DND-41 (cell line): ENCODE measurements at regions not wholly inside any gene's neighbourhood (a gene's known extent, or its start where the extent isn't known, plus 50 kb on each side); places are given as distances from the start of the nearest gene placed in this dataset.

ENCODE experiments used
- CTCF ChIP-seq: IDR thresholded peaks from 2 replicates; pipeline ENCODE4 v1.5.1; 2012; ENCODE audit warnings: borderline replicate concordance, low read length, moderate library complexity, mild to moderate bottlenecking; ENCODE audit not compliant: poor library complexity, severe bottlenecking; ENCODE audit errors: extremely low read depth
- EZH2 ChIP-seq: IDR thresholded peaks from 3 replicates; pipeline ENCODE4 v1.6.1; 2012; ENCODE audit warnings: borderline replicate concordance, low read depth, mild to moderate bottlenecking, moderate library complexity, low read length, inconsistent platforms; ENCODE audit not compliant: severe bottlenecking

DNA sequence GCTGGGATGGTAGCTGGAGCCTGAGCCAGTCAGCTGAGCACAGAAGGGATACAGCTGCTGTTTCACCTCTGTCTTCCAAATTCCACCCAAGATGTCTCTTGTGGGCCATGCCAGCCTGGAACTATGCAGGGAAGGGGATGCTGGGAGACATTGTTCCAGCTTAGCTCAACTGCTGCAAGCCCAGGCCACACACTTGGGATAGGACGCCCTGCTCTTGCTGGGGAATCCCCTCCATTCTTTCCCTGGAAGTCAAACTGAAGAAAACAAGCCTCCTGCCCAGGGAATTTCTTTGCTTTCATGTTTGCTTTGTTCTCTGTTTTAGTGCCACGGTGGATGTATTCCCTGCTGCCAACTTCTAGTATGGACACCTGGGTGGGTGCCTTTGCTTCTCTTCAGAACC, 55.2 kb upstream of the CDK13 start:
- no peak for TF ChIP-seq CTCF
- no peak for TF ChIP-seq EZH2
